DOHH2 (cell line): ENCODE measurements at regions not wholly inside any gene's neighbourhood (a gene's known extent, or its start where the extent isn't known, plus 50 kb on each side); places are given as distances from the start of the nearest gene placed in this dataset.

Experiments used
- H3F3A ChIP-seq: fragments of 200-600 bp; sonication (generic), shearing (Covaris generic); 2 replicates; pipeline ENCODE4 v1.6.0; 2016; ENCODE audit warnings: antibody characterized with exemption, mild to moderate bottlenecking; ENCODE audit not compliant: control insufficient read depth, insufficient read depth
- H3K27ac ChIP-seq: fragments of 200-600 bp; sonication (generic); 2 replicates; pipeline ENCODE4 v1.5.1; 2014; ENCODE audit warnings: low read depth, mild to moderate bottlenecking, low read length, moderate library complexity
- H3K27me3 ChIP-seq: fragments of 200-600 bp; sonication (generic); 2 replicates; pipeline ENCODE4 v1.6.1; 2014; ENCODE audit warnings: mild to moderate bottlenecking, low read length, mixed read lengths; ENCODE audit not compliant: control insufficient read depth
- H3K36me3 ChIP-seq: fragments of 200-600 bp; sonication (generic); 2 replicates; pipeline ENCODE4 v1.6.1; 2014; ENCODE audit warnings: mild to moderate bottlenecking, low read length, moderate library complexity, mixed read lengths; ENCODE audit not compliant: control insufficient read depth
- H3K4me1 ChIP-seq: fragments of 200-600 bp; sonication (generic); 2 replicates; pipeline ENCODE4 v1.6.1; 2014; ENCODE audit warnings: mild to moderate bottlenecking, low read length, mixed read lengths; ENCODE audit not compliant: control insufficient read depth
- H3K4me2 ChIP-seq: fragments of 200-600 bp; sonication (generic); 2 replicates; pipeline ENCODE4 v1.6.0; 2014; ENCODE audit warnings: mild to moderate bottlenecking, low read length, moderate library complexity
- H3K4me3 ChIP-seq: fragments of 200-600 bp; sonication (generic); 2 replicates; pipeline ENCODE4 v1.5.1; 2014; ENCODE audit warnings: mild to moderate bottlenecking, low read length, mixed read lengths
- H3K79me2 ChIP-seq: fragments of 200-600 bp; sonication (generic); 2 replicates; pipeline ENCODE4 v1.6.1; 2014; ENCODE audit warnings: mild to moderate bottlenecking, low read length, mixed read lengths; ENCODE audit not compliant: control insufficient read depth
- H3K9me2 ChIP-seq: fragments of 200-600 bp; sonication (generic); replicated peaks from 2 replicates; pipeline ENCODE4 v1.6.1; 2014; ENCODE audit warnings: mild to moderate bottlenecking, low read length, mixed read lengths; ENCODE audit not compliant: control insufficient read depth
- H3K9me3 ChIP-seq: fragments of 200-600 bp; sonication (generic); 2 replicates; pipeline ENCODE4 v1.6.1; 2014; ENCODE audit warnings: antibody characterized with exemption, low read length, mixed read lengths; ENCODE audit not compliant: control insufficient read depth, insufficient read depth
- H4K20me1 ChIP-seq: fragments of 200-600 bp; sonication (generic); 2 replicates; pipeline ENCODE4 v1.6.0; 2014; ENCODE audit warnings: low read depth, mild to moderate bottlenecking, antibody characterized with exemption, low read length, moderate library complexity; ENCODE audit not compliant: control insufficient read depth, insufficient read depth
- CTCF ChIP-seq: fragments of 200-600 bp; sonication (generic); IDR thresholded peaks from one replicate; pipeline ENCODE4 v1.5.1; 2014; ENCODE audit warnings: antibody characterized with exemption, mild to moderate bottlenecking, low read depth, low read length; ENCODE audit not compliant: poor library complexity, severe bottlenecking
- EZH2phosphoT487 ChIP-seq: fragments of 200-600 bp; sonication (generic); IDR thresholded peaks from 2 replicates; pipeline ENCODE4 v1.6.1; 2017; ENCODE audit warnings: borderline replicate concordance, mild to moderate bottlenecking, antibody characterized with exemption, low read length, moderate library complexity, mixed read lengths

- Histone ChIP-seq H3K36me3 (no peaks in the 10 kb centered on the region), H3K4me1 (peaks cover 18% of the 10 kb centered on the region), H3K4me2 (no peak overlapping the region), H4K20me1 (no peaks in the 10 kb centered on the region), H3K79me2 (no peaks in the 10 kb centered on the region), H3K27ac (no peak overlapping the region), H3K9me2 (no peaks in the 10 kb centered on the region), H3K4me3 (no peak overlapping the region), H3F3A (no peaks in the 10 kb centered on the region), H3K27me3 (no peaks in the 10 kb centered on the region), H3K9me3 (no peaks in the 10 kb centered on the region)
- TF ChIP-seq CTCF: no peak
- TF ChIP-seq EZH2phosphoT487: no peak
Measured at GRCh38 chr3:16765661-16766060, 119.1 kb upstream of the PLCL2 start.

- no peak overlapping the region for H3K4me2 ChIP-seq
- no peaks in the 10 kb centered on the region for H3K27me3 ChIP-seq
- H3K27ac ChIP-seq: no peak overlapping the region
- H3K4me1 ChIP-seq: peaks cover 18% of the 10 kb centered on the region
- no peaks in the 10 kb centered on the region for H3K36me3 ChIP-seq
- no peak for TF ChIP-seq EZH2phosphoT487
- no peak for TF ChIP-seq CTCF
- H3K79me2 ChIP-seq: no peaks in the 10 kb centered on the region
- H4K20me1 ChIP-seq: no peaks in the 10 kb centered on the region
- no peak overlapping the region for H3K4me3 ChIP-seq
- H3F3A ChIP-seq: no peaks in the 10 kb centered on the region
- no peaks in the 10 kb centered on the region for H3K9me2 ChIP-seq
- H3K9me3 ChIP-seq: no peaks in the 10 kb centered on the region
Measured at GRCh38 chr3:16767006-16767405, 117.7 kb upstream of the PLCL2 start.

- Histone ChIP-seq H3K4me1 (peaks cover 18% of the 10 kb centered on the region), H3K79me2 (no peaks in the 10 kb centered on the region), H3K4me3 (no peak overlapping the region), H3K27me3 (no peaks in the 10 kb centered on the region), H3K9me2 (no peaks in the 10 kb centered on the region), H3K36me3 (no peaks in the 10 kb centered on the region), H3K27ac (no peak overlapping the region), H3K9me3 (no peaks in the 10 kb centered on the region), H4K20me1 (no peaks in the 10 kb centered on the region), H3F3A (no peaks in the 10 kb centered on the region), H3K4me2 (no peak overlapping the region)
- TF ChIP-seq CTCF: no peak
- no peak for TF ChIP-seq EZH2phosphoT487
Measured at GRCh38 chr3:16768014-16768413, 116.7 kb upstream of the PLCL2 start.

GRCh38 chr3:16768956-16769355 is 115.8 kb upstream of the PLCL2 start:
- H3K4me2 ChIP-seq: no peak overlapping the region
- no peaks in the 10 kb centered on the region for H3K9me3 ChIP-seq
- TF ChIP-seq CTCF (no peak), EZH2phosphoT487 (no peak)
- H3F3A ChIP-seq: no peaks in the 10 kb centered on the region
- no peak overlapping the region for H3K4me3 ChIP-seq
- H3K27ac ChIP-seq: no peak overlapping the region
- H3K9me2 ChIP-seq: no peaks in the 10 kb centered on the region
- peaks cover 18% of the 10 kb centered on the region for H3K4me1 ChIP-seq
- H4K20me1 ChIP-seq: no peaks in the 10 kb centered on the region
- H3K79me2 ChIP-seq: no peaks in the 10 kb centered on the region
- no peaks in the 10 kb centered on the region for H3K36me3 ChIP-seq
- H3K27me3 ChIP-seq: no peaks in the 10 kb centered on the region
